ENCODE measurements at regions not wholly inside any gene's neighbourhood (a gene's known extent, or its start where the extent isn't known, plus 50 kb on each side); places are given as distances from the start of the nearest gene placed in this dataset.

GRCh38 chr16:49055824-49056545, 225.7 kb downstream of the CBLN1 start:
- no peaks in the 10 kb centered on the region for H3K9me3 ChIP-seq
- no peak overlapping the region for H3K4me3 ChIP-seq
- DNase-seq (ENCODE audit: low spot score in 2 of 2): no peak
- in situ Hi-C loops (cut with MboI; ENCODE audit: low sequenced_read_pairs): no loop called here
- H3K27me3 ChIP-seq (ENCODE audit: low read depth): no peaks in the 10 kb centered on the region
- no peaks in the 10 kb centered on the region for H3K4me1 ChIP-seq
- no peaks in the 10 kb centered on the region for H3K36me3 ChIP-seq (replicated peaks)

- DNase-seq (ENCODE audit: low spot score in 2 of 2): no peak
- no peak overlapping the region for H3K4me3 ChIP-seq
- in situ Hi-C loops (cut with MboI; ENCODE audit: low sequenced_read_pairs): no loop called here
- H3K27me3 ChIP-seq (ENCODE audit: low read depth): no peaks in the 10 kb centered on the region
- no peaks in the 10 kb centered on the region for H3K36me3 ChIP-seq (replicated peaks)
- no peaks in the 10 kb centered on the region for H3K9me3 ChIP-seq
- no peaks in the 10 kb centered on the region for H3K4me1 ChIP-seq
Observed at GRCh38 chr16:49055291-49055690, 226.3 kb downstream of the CBLN1 start.

- H3K36me3 ChIP-seq (replicated peaks): no peaks in the 10 kb centered on the region
Observed at GRCh38 chr16:49054606-49055005, 227.0 kb downstream of the CBLN1 start.

GRCh38 chr16:49052846-49053245, 228.8 kb downstream of the CBLN1 start:
- in situ Hi-C loops (cut with MboI; ENCODE audit: low sequenced_read_pairs): no loop called here
- H3K36me3 ChIP-seq (replicated peaks): no peaks in the 10 kb centered on the region
- no peaks in the 10 kb centered on the region for H3K27me3 ChIP-seq (ENCODE audit: low read depth)
- no peak for DNase-seq (ENCODE audit: low spot score in 2 of 2)
- H3K4me3 ChIP-seq: no peak overlapping the region
- no peaks in the 10 kb centered on the region for H3K4me1 ChIP-seq
- no peaks in the 10 kb centered on the region for H3K9me3 ChIP-seq

More at GRCh38 chr16:49054606-49055005, 227.0 kb downstream of the CBLN1 start:
- H3K27me3 ChIP-seq (ENCODE audit: low read depth): no peaks in the 10 kb centered on the region
- no peak for DNase-seq (ENCODE audit: low spot score in 2 of 2)
- in situ Hi-C loops (cut with MboI; ENCODE audit: low sequenced_read_pairs): no loop called here
- no peak overlapping the region for H3K4me3 ChIP-seq
- no peaks in the 10 kb centered on the region for H3K4me1 ChIP-seq
- no peaks in the 10 kb centered on the region for H3K9me3 ChIP-seq

- H3K9me3 ChIP-seq: no peaks in the 10 kb centered on the region
- no peaks in the 10 kb centered on the region for H3K27me3 ChIP-seq (ENCODE audit: low read depth)
- no peak for DNase-seq (ENCODE audit: low spot score in 2 of 2)
- H3K4me3 ChIP-seq: no peak overlapping the region
- no peaks in the 10 kb centered on the region for H3K36me3 ChIP-seq (replicated peaks)
- in situ Hi-C loops (cut with MboI; ENCODE audit: low sequenced_read_pairs): no loop called here
- H3K4me1 ChIP-seq: no peaks in the 10 kb centered on the region
Observed at GRCh38 chr16:49051576-49051975, 230.1 kb downstream of the CBLN1 start.

- H3K9me3 ChIP-seq: no peaks in the 10 kb centered on the region
- no peaks in the 10 kb centered on the region for H3K4me1 ChIP-seq
- H3K36me3 ChIP-seq (replicated peaks): no peaks in the 10 kb centered on the region
- H3K27me3 ChIP-seq (ENCODE audit: low read depth): no peaks in the 10 kb centered on the region
- in situ Hi-C loops (cut with MboI; ENCODE audit: low sequenced_read_pairs): no loop called here
- DNase-seq (ENCODE audit: low spot score in 2 of 2): no peak
- no peak overlapping the region for H3K4me3 ChIP-seq
Observed at GRCh38 chr16:49050607-49051006, 231.0 kb downstream of the CBLN1 start.

GRCh38 chr16:49049644-49050043, 232.0 kb downstream of the CBLN1 start:
- Histone ChIP-seq H3K27me3 (ENCODE audit: low read depth) (no peaks in the 10 kb centered on the region), H3K4me3 (no peak overlapping the region), H3K36me3 (replicated peaks) (no peaks in the 10 kb centered on the region), H3K9me3 (no peaks in the 10 kb centered on the region), H3K4me1 (no peaks in the 10 kb centered on the region)
- in situ Hi-C loops (cut with MboI; ENCODE audit: low sequenced_read_pairs): no loop called here
- no peak for DNase-seq (ENCODE audit: low spot score in 2 of 2)

GRCh38 chr16:49049191-49049590, 232.4 kb downstream of the CBLN1 start:
- Histone ChIP-seq H3K4me1 (no peaks in the 10 kb centered on the region), H3K9me3 (no peaks in the 10 kb centered on the region), H3K4me3 (no peak overlapping the region), H3K36me3 (replicated peaks) (no peaks in the 10 kb centered on the region), H3K27me3 (ENCODE audit: low read depth) (no peaks in the 10 kb centered on the region)
- in situ Hi-C loops (cut with MboI; ENCODE audit: low sequenced_read_pairs): no loop called here
- no peak for DNase-seq (ENCODE audit: low spot score in 2 of 2)

- in situ Hi-C loops (cut with MboI; ENCODE audit: low sequenced_read_pairs): no loop called here
- H3K4me1 ChIP-seq: no peaks in the 10 kb centered on the region
- no peak for DNase-seq (ENCODE audit: low spot score in 2 of 2)
Observed at GRCh38 chr16:49048557-49048956, 233.1 kb downstream of the CBLN1 start.

GRCh38 chr16:49036126-49036525, 245.5 kb downstream of the CBLN1 start:
- Histone ChIP-seq H3K9me3 (no peaks in the 10 kb centered on the region), H3K27me3 (ENCODE audit: low read depth) (no peaks in the 10 kb centered on the region), H3K36me3 (replicated peaks) (no peaks in the 10 kb centered on the region), H3K4me3 (no peak overlapping the region), H3K4me1 (no peaks in the 10 kb centered on the region)
- no peak for DNase-seq (ENCODE audit: low spot score in 2 of 2)
- in situ Hi-C loops (cut with MboI; ENCODE audit: low sequenced_read_pairs): no loop called here

More at GRCh38 chr16:49048557-49048956, 233.1 kb downstream of the CBLN1 start:
- Histone ChIP-seq H3K9me3 (no peaks in the 10 kb centered on the region), H3K4me3 (no peak overlapping the region), H3K27me3 (ENCODE audit: low read depth) (no peaks in the 10 kb centered on the region), H3K36me3 (replicated peaks) (no peaks in the 10 kb centered on the region)

GRCh38 chr16:49027420-49027819, 254.2 kb downstream of the CBLN1 start:
- Histone ChIP-seq H3K4me3 (no peak overlapping the region), H3K27me3 (ENCODE audit: low read depth) (no peaks in the 10 kb centered on the region), H3K4me1 (peaks cover 3% of the 10 kb centered on the region), H3K9me3 (no peaks in the 10 kb centered on the region), H3K36me3 (replicated peaks) (no peaks in the 10 kb centered on the region)
- DNase-seq (ENCODE audit: low spot score in 2 of 2): no peak
- in situ Hi-C loops (cut with MboI; ENCODE audit: low sequenced_read_pairs): no loop called here

- Histone ChIP-seq H3K4me1 (peaks cover 8% of the 10 kb centered on the region), H3K9me3 (no peaks in the 10 kb centered on the region), H3K4me3 (no peak overlapping the region), H3K27me3 (ENCODE audit: low read depth) (no peaks in the 10 kb centered on the region), H3K36me3 (replicated peaks) (no peaks in the 10 kb centered on the region)
- in situ Hi-C loops (cut with MboI; ENCODE audit: low sequenced_read_pairs): no loop called here
- DNase-seq (ENCODE audit: low spot score in 2 of 2): no peak
Observed at GRCh38 chr16:49026566-49027181, 255.0 kb downstream of the CBLN1 start.

GRCh38 chr16:49024896-49025295, 256.7 kb downstream of the CBLN1 start:
- no peaks in the 10 kb centered on the region for H3K36me3 ChIP-seq (replicated peaks)
- DNase-seq (ENCODE audit: low spot score in 2 of 2): no peak
- in situ Hi-C loops (cut with MboI; ENCODE audit: low sequenced_read_pairs): no loop called here
- H3K27me3 ChIP-seq (ENCODE audit: low read depth): no peaks in the 10 kb centered on the region
- H3K4me3 ChIP-seq: no peak overlapping the region
- no peaks in the 10 kb centered on the region for H3K9me3 ChIP-seq
- H3K4me1 ChIP-seq: peaks cover 8% of the 10 kb centered on the region

GRCh38 chr16:49024016-49024415, 257.6 kb downstream of the CBLN1 start:
- in situ Hi-C loops (cut with MboI; ENCODE audit: low sequenced_read_pairs): no loop called here
- peaks cover 8% of the 10 kb centered on the region for H3K4me1 ChIP-seq

More at GRCh38 chr16:49024016-49024415, 257.6 kb downstream of the CBLN1 start:
- no peak for DNase-seq (ENCODE audit: low spot score in 2 of 2)
- Histone ChIP-seq H3K36me3 (replicated peaks) (no peaks in the 10 kb centered on the region), H3K9me3 (no peaks in the 10 kb centered on the region), H3K4me3 (no peak overlapping the region), H3K27me3 (ENCODE audit: low read depth) (no peaks in the 10 kb centered on the region)

Measured in HAP-1 (cell line).